ENCODE measurements at regions not wholly inside any gene's neighbourhood (a gene's known extent, or its start where the extent isn't known, plus 50 kb on each side); places are given as distances from the start of the nearest gene placed in this dataset.

DNA sequence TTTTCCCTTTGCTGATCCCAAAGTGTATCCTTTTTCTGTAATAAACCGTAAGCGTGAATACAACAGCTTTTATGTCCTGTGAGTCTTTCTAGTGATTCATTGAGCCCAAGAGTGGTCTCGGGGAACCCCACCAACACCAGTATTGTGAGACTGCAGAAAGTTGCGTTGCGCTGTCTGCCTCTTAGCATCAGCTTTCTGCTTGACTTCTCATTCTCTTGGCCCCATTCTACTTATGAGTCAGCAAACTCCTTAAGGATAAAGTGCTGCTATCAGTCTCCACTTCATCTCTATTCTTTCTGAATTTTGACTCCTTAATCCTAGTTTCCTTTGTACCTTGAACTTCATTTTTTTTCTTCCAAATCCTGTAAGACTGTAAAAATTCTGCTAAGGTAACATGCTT, 184.3 kb upstream of the MBL2 start:
- 92 to 96% methylated on average over 5 of the region's 5 CpGs for WGBS, 2 donors

DNA sequence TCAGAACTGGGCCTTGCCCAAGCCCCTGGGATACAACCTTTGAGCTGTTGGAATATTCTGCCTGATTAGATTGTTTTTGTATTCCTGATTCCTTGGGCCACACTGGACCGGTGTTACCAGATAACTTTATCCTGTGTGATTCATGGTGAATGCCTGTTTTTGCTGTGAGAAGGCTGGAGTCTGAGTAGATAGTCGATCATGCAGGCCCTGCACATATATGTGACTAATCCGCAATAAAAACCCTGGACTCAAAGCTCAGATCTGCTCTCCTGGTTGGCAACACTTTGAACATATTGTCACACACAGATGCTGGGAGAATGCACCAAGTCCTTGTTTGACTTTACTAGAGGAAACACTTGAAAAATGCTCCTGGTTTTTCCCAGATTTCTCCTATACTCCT, 183.9 kb upstream of the MBL2 start:
- no peak overlapping the region for H3K27ac ChIP-seq
- no peaks in the 10 kb centered on the region for H3K9me3 ChIP-seq
- WGBS, 2 donors = 90 to 95% methylated on average over 3 of the region's 3 CpGs
- no peaks in the 10 kb centered on the region for H3K4me1 ChIP-seq
- H3K36me3 ChIP-seq = no peaks in the 10 kb centered on the region
- DNase-seq = no peak
- H3K27me3 ChIP-seq = no peaks in the 10 kb centered on the region
- no peak overlapping the region for H3K4me3 ChIP-seq
- no peak for TF ChIP-seq POLR2A (IDR thresholded peaks at IDR 0.05)
- TF ChIP-seq POLR2AphosphoS5 (IDR thresholded peaks at IDR 0.05) = no peak
- TF ChIP-seq, protein P1, sequence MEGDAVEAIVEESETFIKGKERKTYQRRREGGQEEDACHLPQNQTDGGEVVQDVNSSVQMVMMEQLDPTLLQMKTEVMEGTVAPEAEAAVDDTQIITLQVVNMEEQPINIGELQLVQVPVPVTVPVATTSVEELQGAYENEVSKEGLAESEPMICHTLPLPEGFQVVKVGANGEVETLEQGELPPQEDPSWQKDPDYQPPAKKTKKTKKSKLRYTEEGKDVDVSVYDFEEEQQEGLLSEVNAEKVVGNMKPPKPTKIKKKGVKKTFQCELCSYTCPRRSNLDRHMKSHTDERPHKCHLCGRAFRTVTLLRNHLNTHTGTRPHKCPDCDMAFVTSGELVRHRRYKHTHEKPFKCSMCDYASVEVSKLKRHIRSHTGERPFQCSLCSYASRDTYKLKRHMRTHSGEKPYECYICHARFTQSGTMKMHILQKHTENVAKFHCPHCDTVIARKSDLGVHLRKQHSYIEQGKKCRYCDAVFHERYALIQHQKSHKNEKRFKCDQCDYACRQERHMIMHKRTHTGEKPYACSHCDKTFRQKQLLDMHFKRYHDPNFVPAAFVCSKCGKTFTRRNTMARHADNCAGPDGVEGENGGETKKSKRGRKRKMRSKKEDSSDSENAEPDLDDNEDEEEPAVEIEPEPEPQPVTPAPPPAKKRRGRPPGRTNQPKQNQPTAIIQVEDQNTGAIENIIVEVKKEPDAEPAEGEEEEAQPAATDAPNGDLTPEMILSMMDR (IDR thresholded peaks at IDR 0.05) = no peak
- no peak for TF ChIP-seq EP300 (IDR thresholded peaks at IDR 0.05)
- ATAC-seq (ENCODE audit: low FRiP score in 2 of 2) = no peak

More for the DNA sequence above, 184.3 kb upstream of the MBL2 start:
- TF ChIP-seq POLR2A (IDR thresholded peaks at IDR 0.05) = no peak
- no peak for TF ChIP-seq EP300 (IDR thresholded peaks at IDR 0.05)
- TF ChIP-seq POLR2AphosphoS5 (IDR thresholded peaks at IDR 0.05) = no peak
- TF ChIP-seq, protein P1 (IDR thresholded peaks at IDR 0.05) = no peak
- Histone ChIP-seq H3K36me3 (no peaks in the 10 kb centered on the region), H3K4me3 (no peak overlapping the region), H3K4me1 (no peaks in the 10 kb centered on the region), H3K27ac (no peak overlapping the region), H3K9me3 (no peaks in the 10 kb centered on the region), H3K27me3 (no peaks in the 10 kb centered on the region)
- DNase-seq (no peak), ATAC-seq (ENCODE audit: low FRiP score in 2 of 2) (no peak)

DNA sequence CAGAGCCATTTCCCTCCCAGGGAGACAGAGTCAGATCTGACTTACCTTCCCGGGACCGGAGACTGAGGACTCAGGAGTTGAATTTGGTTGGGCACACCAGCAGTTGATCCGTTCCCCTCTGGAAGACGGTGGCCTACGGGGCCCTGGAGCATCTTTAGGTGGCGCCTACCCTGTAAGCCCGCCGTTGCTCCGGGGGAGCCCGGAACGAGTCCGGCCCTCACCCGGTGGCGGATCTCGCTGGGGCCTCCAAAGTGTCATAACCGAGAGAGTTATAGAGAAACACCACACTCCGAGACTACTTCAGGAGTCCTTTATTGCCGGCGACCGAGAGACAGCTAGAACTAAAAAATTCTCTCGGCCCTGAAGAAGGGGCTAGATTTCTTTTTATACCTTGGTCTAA, 182.8 kb upstream of the MBL2 start:
- WGBS, 2 donors = 96 to 98% methylated on average over 15 to 21 of the region's 21 CpGs
- no peaks in the 10 kb centered on the region for H3K9me3 ChIP-seq
- no peak overlapping the region for H3K27ac ChIP-seq
- H3K36me3 ChIP-seq = no peaks in the 10 kb centered on the region
- no peaks in the 10 kb centered on the region for H3K27me3 ChIP-seq
- peak in 1 of 2 donors; percentile 65 for DNase-seq
- no peak for TF ChIP-seq EP300 (IDR thresholded peaks at IDR 0.05)
- TF ChIP-seq POLR2AphosphoS5 (IDR thresholded peaks at IDR 0.05) = no peak
- TF ChIP-seq, protein P1 (IDR thresholded peaks at IDR 0.05) = no peak
- no peak for TF ChIP-seq POLR2A (IDR thresholded peaks at IDR 0.05)
- no peaks in the 10 kb centered on the region for H3K4me1 ChIP-seq
- no peak overlapping the region for H3K4me3 ChIP-seq
- peak in 1 of 2 donors; percentile 20 for ATAC-seq (ENCODE audit: low FRiP score in 2 of 2)

DNA sequence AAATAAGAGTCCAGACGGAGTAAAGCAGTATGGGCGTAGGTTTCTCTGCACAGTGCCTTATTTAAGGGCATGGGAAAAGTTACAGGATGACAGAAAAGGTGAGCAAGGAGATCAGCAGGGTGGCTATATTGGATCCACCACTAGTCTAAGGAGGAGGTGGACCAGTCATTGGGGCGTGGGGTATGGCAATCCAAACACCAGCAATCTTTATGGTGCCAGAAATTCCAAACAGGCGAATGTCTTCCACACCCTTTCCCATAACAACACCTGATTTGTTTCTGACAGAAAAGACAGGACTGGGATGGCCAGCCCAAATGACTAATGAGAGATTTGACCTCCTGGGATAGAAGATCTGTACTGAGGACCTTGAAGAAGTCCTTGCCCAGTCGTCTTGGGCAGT, 181.8 kb upstream of the MBL2 start:
- ATAC-seq (ENCODE audit: low FRiP score in 2 of 2) = no peak
- Histone ChIP-seq H3K4me3 (no peak overlapping the region), H3K4me1 (no peaks in the 10 kb centered on the region), H3K9me3 (no peaks in the 10 kb centered on the region), H3K36me3 (no peaks in the 10 kb centered on the region), H3K27ac (no peak overlapping the region), H3K27me3 (no peaks in the 10 kb centered on the region)
- TF ChIP-seq POLR2AphosphoS5 (IDR thresholded peaks at IDR 0.05) (no peak), EP300 (IDR thresholded peaks at IDR 0.05) (no peak), POLR2A (IDR thresholded peaks at IDR 0.05) (no peak)
- TF ChIP-seq, protein P1 (IDR thresholded peaks at IDR 0.05) = no peak
- no peak for DNase-seq
- 85 to 95% methylated on average over 5 of the region's 5 CpGs for WGBS, 2 donors

DNA sequence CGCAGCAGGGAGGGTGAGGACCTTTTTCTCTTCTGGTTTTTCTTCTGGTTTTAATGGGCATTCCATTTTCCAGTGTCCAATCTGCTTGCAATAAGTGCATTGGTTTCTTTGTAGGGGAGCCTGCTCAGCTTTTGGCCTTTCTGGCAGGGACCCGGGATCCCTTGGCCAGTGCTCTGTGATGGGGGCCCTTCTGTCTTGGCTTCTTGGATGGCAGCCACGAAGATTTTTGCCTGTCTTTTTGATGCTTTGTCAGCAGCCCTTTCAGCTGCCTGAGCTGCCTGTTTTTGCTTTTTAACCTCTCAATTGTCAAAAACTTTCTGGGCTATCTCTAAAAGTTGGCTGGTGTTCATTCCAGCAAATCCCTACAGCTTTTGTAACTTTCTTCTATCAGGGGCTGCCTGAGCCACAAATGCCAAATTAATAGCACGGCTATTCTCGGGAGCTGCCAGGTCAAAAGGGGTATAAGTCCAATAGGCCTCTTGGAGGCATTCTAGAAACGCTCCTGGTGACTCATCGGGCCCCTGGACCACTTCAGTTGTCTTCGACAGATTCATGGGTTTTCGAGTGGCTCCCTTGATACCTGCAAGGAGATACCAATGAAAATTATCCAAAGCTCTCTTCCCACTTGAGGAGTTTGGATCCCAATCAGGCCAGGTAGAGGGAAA, 179.9 kb upstream of the MBL2 start:
- Histone ChIP-seq H3K4me3 (no peak overlapping the region), H3K27me3 (no peaks in the 10 kb centered on the region), H3K27ac (no peak overlapping the region), H3K36me3 (no peaks in the 10 kb centered on the region), H3K4me1 (no peaks in the 10 kb centered on the region), H3K9me3 (no peaks in the 10 kb centered on the region)
- 72 to 80% methylated on average over 9 of the region's 9 CpGs for WGBS, 2 donors
- TF ChIP-seq POLR2A (IDR thresholded peaks at IDR 0.05) (no peak), EP300 (IDR thresholded peaks at IDR 0.05) (no peak), POLR2AphosphoS5 (IDR thresholded peaks at IDR 0.05) (no peak)
- TF ChIP-seq, protein P1 (IDR thresholded peaks at IDR 0.05) = no peak
- ATAC-seq (ENCODE audit: low FRiP score in 2 of 2) (no peak), DNase-seq (no peak)
